Lung microvascular endothelial cell (primary cell): ENCODE measurements at regions not wholly inside any gene's neighbourhood (a gene's known extent, or its start where the extent isn't known, plus 50 kb on each side); places are given as distances from the start of the nearest gene placed in this dataset.

Source experiments
- DNase-seq, 2 donors: peaks; one replicate each; pipeline versions ENCODE4 v3.0.0 to v3.0.0-alpha.2; 2010; ENCODE audit warnings: low read depth in 2 of 2

- DNase-seq, result no peak
These were observed 126.4 kb upstream of the RAI14 start for GRCh38 chr5:34529581-34530331.

GRCh38 chr5:34530637-34531036 lies 125.5 kb upstream of the RAI14 start:
- peak in 1 of 2 donors; percentile 69 for DNase-seq

GRCh38 chr5:34531751-34532360 lies 124.3 kb upstream of the RAI14 start:
- DNase-seq, result no peak

GRCh38 chr5:34533582-34534522 lies 122.3 kb upstream of the RAI14 start:
- peak in 1 of 2 donors; percentile 73 for DNase-seq

- DNase-seq, result peak; percentile 24 to 56
These were observed 121.5 kb upstream of the RAI14 start for GRCh38 chr5:34534523-34535103.

- no peak for DNase-seq
These were observed 120.7 kb upstream of the RAI14 start for GRCh38 chr5:34535433-34535832.

GRCh38 chr5:34535944-34536623 lies 120.0 kb upstream of the RAI14 start:
- no peak for DNase-seq

- no peak for DNase-seq
These were observed 119.4 kb upstream of the RAI14 start for GRCh38 chr5:34536699-34537098.

- DNase-seq, result peak; percentile 21 to 49
These were observed 118.0 kb upstream of the RAI14 start for GRCh38 chr5:34538026-34538672.

- peak in 1 of 2 donors; percentile 20 for DNase-seq
These were observed 116.9 kb upstream of the RAI14 start for GRCh38 chr5:34539183-34539582.

- DNase-seq, result no peak
These were observed 115.1 kb upstream of the RAI14 start for GRCh38 chr5:34541067-34541466.

- DNase-seq, result no peak
These were observed 113.3 kb upstream of the RAI14 start for GRCh38 chr5:34542818-34543217.

GRCh38 chr5:34543687-34544086 lies 112.4 kb upstream of the RAI14 start:
- no peak for DNase-seq

GRCh38 chr5:34544403-34544802 lies 111.7 kb upstream of the RAI14 start:
- no peak for DNase-seq

- DNase-seq, result no peak
These were observed 111.0 kb upstream of the RAI14 start for GRCh38 chr5:34545164-34545563.

- no peak for DNase-seq
These were observed 110.5 kb upstream of the RAI14 start for GRCh38 chr5:34545626-34546025.

GRCh38 chr5:34547300-34548085 lies 108.6 kb upstream of the RAI14 start:
- no peak for DNase-seq

- DNase-seq, result no peak
These were observed 108.1 kb upstream of the RAI14 start for GRCh38 chr5:34548086-34548403.

GRCh38 chr5:34550247-34550646 lies 105.9 kb upstream of the RAI14 start:
- DNase-seq, result no peak

GRCh38 chr5:34550964-34551363 lies 105.2 kb upstream of the RAI14 start:
- DNase-seq, result no peak
